D341Med (cell line): ENCODE measurements at regions not wholly inside any gene's neighbourhood (a gene's known extent, or its start where the extent isn't known, plus 50 kb on each side); places are given as distances from the start of the nearest gene placed in this dataset.

ENCODE experiments used
- DNase-seq: peaks from one replicate; pipeline ENCODE4 v3.0.0; 2012; ENCODE audit warnings: low spot score

- no peak for DNase-seq
Observed at GRCh38 chr11:28735511-28735910, 627.3 kb downstream of the METTL15 start.

- DNase-seq, result no peak
Observed at GRCh38 chr11:28730889-28731288, 622.7 kb downstream of the METTL15 start.

- DNase-seq, result no peak
Observed at GRCh38 chr11:28730336-28730735, 622.1 kb downstream of the METTL15 start.

DNA sequence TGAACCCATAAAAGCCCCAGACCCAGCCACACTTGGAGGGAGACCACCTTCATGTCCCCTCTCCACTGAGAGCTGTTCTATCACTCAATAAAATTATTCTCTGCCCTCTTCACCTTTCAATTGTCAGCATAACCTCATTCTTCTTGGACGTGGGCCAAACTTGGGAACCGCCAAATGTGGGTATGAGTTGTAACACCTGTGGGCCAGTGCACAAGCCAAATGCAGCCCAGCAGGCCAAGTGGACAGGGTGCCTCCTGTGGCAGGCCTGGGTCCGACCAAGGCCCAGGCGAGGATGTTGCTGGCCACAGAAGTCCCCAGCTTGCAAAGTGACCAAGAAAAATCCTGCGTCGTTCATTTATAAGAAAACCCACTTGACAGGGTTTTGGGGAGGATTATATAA is 621.2 kb downstream of the METTL15 start:
- no peak for DNase-seq

DNA sequence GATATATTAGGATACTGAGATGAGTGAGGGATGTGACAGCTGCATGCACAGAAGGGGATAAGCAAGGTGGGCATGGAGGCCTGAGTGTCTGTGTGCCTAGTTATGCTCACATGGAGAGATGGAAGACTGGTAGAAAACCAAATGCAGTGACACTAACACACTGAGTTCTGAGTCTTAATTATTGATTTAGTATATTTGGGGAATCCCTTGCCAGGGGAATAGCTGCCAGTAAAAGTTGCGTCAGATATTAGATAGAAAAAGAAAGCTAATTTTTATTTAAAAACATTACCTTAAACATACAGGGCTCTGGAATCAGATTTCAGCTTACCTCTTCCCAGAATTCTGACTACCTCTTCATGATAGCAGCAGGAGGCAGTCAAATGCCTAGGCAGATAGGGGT is 620.5 kb downstream of the METTL15 start:
- no peak for DNase-seq

DNA sequence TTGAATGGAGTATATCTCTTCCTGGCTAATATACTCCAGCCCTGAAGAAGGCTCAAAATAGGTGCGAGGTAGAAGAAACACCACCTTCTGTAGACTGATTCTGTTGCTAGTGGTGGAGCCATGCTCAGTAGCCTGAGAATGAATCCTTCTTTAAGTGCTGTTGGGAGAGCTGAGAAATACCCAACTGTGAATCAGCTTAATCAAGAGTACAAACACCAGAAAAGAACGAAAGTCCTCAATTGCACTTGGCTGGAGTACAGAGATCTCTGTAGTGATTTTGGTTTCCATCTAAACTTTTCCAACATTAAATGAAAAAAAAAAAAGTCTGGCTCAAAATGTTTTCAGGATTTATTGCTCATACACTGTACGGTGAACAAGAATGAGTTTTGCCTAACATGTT is 619.1 kb downstream of the METTL15 start:
- DNase-seq, result no peak

DNA sequence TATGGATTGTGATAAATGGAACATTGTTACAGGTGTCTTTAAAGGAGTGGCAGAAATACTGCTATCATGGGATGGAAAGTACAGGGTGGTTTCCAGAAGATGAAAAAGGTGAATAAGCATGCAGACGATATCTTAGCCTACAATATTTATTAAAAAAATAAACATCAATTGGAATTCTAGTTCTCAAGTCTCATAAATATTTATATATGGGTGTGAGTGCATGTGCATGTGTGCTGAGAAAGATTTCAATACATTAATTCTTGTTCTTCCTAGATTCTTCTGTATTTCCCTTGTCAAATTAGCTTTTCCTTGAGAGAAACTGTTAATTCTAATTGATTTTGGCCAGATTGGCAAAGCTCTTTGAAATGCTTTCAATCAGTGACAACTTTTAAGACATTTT is 618.2 kb downstream of the METTL15 start:
- DNase-seq, result no peak

DNA sequence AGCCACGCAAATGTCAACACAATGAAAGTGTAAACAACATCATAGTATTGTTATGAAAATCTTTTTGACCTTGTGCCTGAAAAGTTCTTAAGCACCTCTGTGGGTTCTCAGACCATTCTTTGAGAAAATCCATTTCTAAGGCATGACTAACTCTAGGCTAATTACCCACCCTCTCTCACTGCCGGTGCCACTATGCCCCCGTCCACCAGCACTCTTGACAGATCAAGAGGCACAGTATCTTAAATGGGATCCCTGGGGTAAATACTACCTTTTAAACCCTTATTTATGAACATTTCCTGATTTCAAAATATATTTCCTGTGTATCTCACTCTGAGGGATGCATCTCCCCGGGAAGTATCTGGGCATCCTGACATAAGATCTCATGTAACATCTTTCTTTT is 607.5 kb downstream of the METTL15 start:
- no peak for DNase-seq

DNA sequence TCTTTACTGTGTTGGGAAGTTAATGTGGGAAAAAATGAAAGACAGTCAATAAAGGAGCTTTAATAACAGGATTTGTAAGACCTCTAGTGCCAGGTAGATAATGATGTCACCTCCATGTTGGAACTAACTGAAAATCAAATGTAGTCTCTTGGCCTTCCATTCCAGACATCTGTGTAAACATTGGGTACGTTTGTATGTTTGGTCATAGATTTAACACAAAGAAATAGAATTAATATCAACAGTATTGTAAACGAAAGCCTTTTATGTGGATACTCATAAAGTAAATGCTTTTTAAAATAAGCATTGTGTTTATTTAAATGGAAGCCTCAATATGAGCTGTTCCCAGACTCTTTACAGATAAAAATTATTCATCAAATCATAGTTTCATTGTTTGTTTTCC is 605.7 kb downstream of the METTL15 start:
- DNase-seq, result no peak

GRCh38 chr11:28708075-28708474 is 599.9 kb downstream of the METTL15 start:
- no peak for DNase-seq

GRCh38 chr11:28704801-28705200 is 596.6 kb downstream of the METTL15 start:
- no peak for DNase-seq

GRCh38 chr11:28703371-28703770 is 595.2 kb downstream of the METTL15 start:
- DNase-seq, result no peak

DNA sequence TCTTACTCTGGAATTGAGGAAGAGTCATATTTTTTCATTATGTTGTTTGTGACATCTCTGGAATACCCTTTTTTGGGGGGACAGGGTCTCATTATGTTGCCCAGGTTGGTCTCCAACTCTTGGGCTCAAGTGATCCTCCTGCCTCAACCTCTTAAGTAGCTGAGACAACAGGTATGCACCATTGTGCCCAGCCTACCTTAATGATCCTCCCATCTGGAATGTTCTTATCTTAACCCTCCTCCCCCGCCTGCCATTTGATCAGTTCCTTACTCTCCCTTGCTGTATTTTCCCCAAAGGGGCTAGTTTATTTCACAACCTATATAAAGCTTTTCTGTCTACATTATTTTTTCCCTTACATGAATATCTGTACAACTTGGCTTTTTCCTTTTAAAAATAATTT is 594.7 kb downstream of the METTL15 start:
- no peak for DNase-seq

DNA sequence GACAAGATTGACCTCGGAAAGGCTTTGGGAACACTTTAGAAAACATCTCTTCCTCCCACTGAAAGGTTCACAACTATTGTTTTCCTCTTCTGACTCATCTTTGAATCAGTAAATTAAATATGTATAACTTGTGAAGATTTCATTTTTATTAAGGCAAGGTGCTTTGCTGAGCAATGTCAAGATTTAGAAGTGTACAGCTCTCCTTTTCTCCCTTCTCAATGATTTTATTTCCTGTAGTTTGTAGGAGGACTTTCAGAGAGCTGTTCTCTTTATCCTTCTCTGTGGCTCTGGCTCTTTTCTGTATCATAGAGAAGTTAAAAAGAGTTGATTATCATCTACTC is 594.2 kb downstream of the METTL15 start:
- no peak for DNase-seq

DNA sequence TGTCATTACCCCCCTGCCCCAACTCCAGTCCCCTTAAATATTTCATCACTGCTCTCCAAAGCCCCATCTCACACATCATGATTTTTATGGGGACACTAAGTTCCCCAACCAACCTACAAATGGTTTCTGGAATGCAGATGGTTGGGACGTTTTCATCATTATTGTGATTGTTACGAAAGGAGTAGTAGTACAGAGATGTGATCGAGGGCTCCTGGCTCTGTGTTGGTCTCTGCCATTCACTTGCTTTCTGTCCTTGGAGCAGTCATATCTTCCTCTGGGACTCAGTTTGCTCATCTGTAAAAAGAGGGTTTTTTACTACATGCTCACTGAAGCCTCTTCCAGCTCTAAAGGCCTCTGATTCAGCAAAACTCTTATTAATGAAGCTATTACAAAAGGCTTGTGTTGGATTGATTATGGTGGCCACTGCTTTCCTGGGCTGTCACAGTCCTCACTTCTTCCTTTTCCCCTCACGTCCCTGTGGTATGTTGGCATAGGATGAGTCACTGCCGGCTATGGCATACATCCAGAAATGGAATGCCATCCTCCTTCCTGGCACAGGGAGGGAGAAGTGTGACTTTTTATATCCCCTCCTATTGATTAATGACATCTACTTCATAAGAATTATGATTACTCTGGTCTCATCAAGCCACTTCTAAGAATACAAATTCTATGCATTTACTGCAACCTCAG is 593.7 kb downstream of the METTL15 start:
- no peak for DNase-seq

GRCh38 chr11:28699701-28700100 is 591.5 kb downstream of the METTL15 start:
- no peak for DNase-seq

DNA sequence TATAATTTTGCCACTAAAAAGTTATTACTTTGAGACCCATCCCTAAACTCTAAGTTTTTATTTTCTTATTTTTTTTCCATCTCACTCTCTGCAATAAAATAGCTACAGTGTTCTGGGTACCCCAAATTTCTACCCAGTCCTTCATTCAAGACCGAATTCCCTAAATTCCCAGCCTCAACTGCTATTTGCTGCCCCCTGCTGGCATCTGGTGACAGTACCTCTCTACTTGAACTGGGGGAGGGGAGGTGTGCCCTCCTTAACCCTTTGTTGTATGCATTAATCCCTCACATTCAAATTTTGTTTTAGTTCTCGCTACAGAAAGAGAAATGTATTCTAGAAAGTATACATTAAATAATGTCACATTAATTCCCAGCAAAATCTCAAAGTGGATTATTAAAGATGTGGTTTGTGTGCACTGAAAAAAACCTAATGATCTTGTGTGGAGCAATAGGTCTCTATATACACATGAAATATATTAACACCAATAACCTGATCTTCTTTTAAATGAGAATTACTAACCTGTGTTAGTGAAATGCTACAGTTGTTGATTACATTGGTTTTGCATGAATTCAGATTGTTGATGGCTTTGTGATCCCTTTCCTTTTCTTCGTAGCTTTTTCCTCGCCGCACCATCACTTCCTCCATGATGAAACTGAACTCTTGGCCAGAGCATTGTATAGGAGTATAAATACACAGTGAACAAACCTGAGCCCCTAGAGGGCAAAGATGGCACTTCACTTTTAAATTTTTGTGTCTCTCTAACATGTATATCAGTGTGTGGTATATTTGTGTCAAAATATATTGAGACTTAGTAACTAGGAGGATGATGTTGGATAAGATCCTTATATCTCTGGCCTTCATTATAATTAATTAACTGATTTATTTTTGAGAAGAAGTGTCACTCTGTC is 590.0 kb downstream of the METTL15 start:
- peak; percentile 63 for DNase-seq

- DNase-seq, result no peak
Observed at GRCh38 chr11:28696591-28696990, 588.4 kb downstream of the METTL15 start.

DNA sequence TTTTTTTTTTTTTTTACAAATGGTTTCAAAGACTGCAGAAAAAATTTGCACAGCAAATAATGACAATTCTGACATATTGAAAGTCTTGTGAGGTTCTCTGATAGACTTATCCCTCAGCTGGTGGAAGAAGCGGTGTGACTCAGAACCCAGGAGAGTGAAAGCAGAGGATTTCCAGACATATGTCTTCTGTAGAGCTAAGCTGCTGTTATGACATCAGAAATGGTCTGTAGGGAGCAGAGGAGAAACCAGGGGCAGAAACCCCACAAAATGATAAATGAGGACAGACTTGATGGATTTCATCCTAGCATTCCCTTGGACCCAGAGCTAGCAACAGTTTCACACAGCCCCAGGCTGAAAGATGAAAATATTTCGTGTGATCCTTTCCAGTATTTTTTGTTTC is 582.6 kb downstream of the METTL15 start:
- no peak for DNase-seq

DNA sequence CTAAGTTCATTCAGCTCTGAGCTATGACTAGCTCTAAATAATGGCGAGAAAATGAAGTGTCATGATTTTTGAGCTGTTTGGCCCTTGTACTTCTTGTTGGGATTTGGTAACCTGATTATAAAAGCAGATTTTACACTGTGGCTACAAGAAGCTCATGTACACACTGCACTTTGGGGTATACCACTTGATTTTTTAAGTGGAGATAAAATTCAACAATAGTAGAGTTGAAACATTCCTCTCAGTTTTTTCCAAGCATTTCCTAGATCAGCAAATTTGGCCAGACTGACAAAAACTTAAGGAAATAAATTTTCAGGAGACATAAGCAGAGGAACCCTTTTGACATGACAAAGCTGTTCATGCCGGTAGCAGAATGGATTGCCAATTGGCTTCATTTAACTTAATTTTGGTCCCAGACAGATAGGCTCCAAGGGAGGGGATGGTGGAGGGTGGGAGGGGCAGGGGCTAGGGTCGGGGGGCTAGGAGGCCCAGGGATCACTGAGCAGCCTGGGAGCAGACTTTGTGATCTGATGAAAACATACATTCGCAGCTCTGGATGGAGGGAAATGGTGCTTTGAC is 575.9 kb downstream of the METTL15 start:
- no peak for DNase-seq

DNA sequence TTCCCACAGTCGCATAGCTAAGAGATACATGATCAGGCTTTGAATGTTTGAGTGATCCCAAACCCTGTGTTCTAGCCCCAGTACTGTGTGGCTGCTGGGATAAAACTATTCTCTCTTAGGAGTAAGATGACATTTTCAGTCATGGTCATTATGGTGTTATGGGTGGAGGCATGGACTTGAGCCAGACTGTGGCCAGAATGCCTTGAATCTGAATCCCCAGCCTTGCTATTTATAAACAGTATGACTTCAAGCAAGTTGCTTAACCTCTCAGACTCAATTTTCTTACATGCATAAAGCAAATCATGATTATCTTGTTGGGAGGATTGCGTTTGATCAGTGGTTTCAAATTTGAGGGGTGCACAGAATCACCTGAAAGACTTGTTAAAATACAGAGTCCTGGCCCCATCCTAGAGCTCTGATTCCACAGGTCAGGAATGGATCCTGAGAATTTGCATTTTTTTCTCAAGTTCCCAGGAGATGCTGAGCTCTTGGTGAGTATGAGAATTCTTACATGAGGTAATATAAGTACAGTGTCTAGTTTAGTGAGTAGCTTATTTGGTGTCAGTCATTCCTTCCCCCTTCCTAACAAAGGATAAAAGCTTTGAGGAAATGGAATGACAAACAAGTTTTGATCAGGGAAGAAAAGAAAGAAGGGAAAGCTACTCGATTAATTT is 571.7 kb downstream of the METTL15 start:
- no peak for DNase-seq

GRCh38 chr11:28677721-28678120 is 569.5 kb downstream of the METTL15 start:
- DNase-seq, result no peak

DNA sequence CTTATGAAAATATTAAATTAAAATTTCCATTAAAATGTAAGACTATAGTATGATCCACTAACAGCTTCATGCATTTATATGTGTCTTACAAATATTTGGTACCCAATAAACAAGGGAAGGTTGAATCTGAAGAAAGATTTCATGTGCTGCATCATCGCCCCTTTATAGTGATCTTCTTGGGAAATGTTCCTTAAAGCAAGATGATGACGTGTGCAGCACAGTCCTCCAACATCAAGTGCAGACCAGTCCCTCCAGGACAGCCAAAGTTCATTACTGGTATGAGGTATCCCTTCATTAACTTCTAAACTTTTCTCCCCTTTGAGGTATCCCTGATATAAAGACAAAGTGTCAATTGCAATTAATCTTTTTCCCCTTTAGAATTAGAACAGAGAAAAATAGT is 567.0 kb downstream of the METTL15 start:
- DNase-seq, result no peak
